Bronchial epithelial cell (primary cell): ENCODE measurements at regions not wholly inside any gene's neighbourhood (a gene's known extent, or its start where the extent isn't known, plus 50 kb on each side); places are given as distances from the start of the nearest gene placed in this dataset.

Source experiments
- DNase-seq: peaks from one replicate; pipeline ENCODE4 v3.0.0-alpha.2; 2010; ENCODE audit warnings: low read depth
- FAIRE-seq: peaks from 2 replicates; lab custom pipeline; 2011; peaks lifted over from hg19 to GRCh38; lab: Jason Lieb, UNC
- H3K27me3 ChIP-seq: 2 replicates; pipeline ENCODE4 v1.5.1; 2011; ENCODE audit warnings: low read length; ENCODE audit not compliant: control insufficient read depth, insufficient read depth
- H3K36me3 ChIP-seq: 2 replicates; pipeline ENCODE4 v1.5.1; 2011; ENCODE audit warnings: low read length; ENCODE audit not compliant: control insufficient read depth, insufficient read depth
- H3K4me3 ChIP-seq: 2 replicates; pipeline ENCODE4 v1.5.1; 2011; ENCODE audit warnings: mild to moderate bottlenecking, low read depth, low read length, control low read depth
- TF ChIP-seq, protein P1 (sequence below): IDR thresholded peaks from 2 replicates; pipeline ENCODE4 v1.5.1; 2011; ENCODE audit warnings: mild to moderate bottlenecking, moderate library complexity, low read length, control low read depth, inconsistent platforms; ENCODE audit not compliant: insufficient read depth, severe bottlenecking

DNA sequence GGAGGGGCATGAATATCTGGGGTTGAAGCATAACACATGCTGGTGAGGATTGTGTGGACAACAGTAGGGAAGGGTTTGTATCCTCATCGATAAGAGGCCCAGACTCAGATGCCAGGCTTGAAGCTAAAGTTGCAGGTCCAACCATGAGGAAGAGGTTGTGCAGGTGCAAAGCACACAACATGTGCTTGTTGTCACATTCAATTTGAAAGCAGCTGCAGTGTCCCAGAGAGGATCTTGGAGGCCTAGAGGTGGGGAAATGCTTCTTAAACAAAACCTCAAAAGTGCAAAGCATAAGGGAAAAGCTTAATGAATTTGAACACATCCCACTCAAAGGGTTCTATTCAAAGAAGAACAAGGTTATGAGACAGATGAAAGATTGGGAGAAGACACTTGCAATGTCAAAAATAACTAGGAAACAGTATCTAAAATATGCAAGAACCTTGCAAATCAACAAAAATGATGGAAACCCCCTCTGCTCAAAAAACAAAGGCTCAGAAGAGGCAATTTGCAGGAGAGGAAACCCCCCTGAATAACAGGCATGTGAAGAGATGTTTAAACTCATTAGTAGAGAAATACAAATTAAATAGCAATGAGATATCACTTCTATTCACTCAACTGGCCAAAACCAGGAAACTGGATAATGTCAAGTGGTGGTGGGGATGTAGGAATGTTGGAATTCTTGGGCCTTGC lies 187.1 kb downstream of the KATNAL1 start:
- Histone ChIP-seq H3K27me3 (no peaks in the 10 kb centered on the region), H3K36me3 (no peaks in the 10 kb centered on the region), H3K4me3 (no peak overlapping the region)
- TF ChIP-seq, protein P1, sequence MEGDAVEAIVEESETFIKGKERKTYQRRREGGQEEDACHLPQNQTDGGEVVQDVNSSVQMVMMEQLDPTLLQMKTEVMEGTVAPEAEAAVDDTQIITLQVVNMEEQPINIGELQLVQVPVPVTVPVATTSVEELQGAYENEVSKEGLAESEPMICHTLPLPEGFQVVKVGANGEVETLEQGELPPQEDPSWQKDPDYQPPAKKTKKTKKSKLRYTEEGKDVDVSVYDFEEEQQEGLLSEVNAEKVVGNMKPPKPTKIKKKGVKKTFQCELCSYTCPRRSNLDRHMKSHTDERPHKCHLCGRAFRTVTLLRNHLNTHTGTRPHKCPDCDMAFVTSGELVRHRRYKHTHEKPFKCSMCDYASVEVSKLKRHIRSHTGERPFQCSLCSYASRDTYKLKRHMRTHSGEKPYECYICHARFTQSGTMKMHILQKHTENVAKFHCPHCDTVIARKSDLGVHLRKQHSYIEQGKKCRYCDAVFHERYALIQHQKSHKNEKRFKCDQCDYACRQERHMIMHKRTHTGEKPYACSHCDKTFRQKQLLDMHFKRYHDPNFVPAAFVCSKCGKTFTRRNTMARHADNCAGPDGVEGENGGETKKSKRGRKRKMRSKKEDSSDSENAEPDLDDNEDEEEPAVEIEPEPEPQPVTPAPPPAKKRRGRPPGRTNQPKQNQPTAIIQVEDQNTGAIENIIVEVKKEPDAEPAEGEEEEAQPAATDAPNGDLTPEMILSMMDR: no peak
- no peak for FAIRE-seq
- DNase-seq: no peak

DNA sequence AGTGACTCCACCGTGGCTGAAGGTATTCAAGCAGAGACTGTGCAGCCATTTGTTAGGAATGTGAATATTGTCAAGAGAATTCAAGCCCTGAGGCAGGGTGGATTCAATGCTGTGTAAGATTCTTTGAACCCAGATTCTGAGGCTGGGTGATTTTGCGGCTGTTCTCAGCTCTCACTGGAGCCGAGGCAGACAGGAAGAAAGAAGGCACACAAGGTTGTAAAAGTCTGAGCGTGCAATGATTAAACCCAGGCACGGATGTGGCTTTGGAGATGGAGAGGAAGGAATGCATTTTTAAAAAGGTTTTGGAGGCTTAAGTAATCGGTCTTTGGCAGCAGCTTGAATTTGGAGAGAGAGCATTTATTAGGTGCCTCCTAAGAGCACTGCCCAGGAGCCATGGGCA lies 187.9 kb downstream of the KATNAL1 start:
- TF ChIP-seq, protein P1: no peak
- FAIRE-seq (no peak), DNase-seq (peak; percentile 77)
- Histone ChIP-seq H3K4me3 (no peak overlapping the region), H3K36me3 (no peaks in the 10 kb centered on the region), H3K27me3 (no peaks in the 10 kb centered on the region)

DNA sequence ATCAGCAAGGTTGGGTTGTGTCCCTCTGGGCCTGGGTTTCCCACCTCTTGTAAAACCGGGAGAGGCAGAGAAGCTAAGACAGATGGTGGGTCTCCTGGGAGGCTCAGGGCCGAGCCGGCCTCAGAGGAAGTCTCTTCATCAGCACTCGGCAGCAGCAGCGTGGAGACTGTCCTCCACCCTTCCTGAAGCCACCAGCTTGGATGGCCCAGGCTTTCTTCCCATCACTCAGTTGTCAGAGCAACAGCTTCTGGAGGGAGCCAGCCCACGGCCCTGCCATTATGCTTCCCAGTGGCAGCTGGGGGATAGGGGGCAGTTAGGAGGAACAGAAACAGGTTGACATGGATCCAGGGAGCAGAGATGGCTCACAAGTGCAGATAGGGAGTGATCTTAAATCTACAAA lies 191.0 kb downstream of the KATNAL1 start:
- Histone ChIP-seq H3K36me3 (no peaks in the 10 kb centered on the region), H3K27me3 (no peaks in the 10 kb centered on the region), H3K4me3 (no peak overlapping the region)
- DNase-seq: no peak
- TF ChIP-seq, protein P1: no peak
- no peak for FAIRE-seq

DNA sequence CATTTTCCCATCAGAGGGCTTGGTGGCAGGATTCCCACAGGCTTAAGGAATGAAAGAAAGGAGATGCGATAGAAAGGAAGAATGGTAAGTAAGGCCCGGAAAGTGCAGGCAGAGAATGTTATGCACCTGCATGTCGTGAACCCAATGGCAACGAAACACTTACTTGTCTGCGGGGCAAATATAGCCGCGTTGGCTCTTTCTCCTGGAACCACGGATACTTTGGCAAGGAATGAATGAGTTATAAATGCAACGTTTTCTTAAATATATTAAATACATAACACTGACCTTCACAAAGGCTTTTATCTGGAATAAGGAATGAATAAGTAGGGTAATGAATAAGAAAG lies 192.1 kb downstream of the KATNAL1 start:
- TF ChIP-seq, protein P1: no peak
- H3K4me3 ChIP-seq: no peak overlapping the region
- FAIRE-seq (no peak), DNase-seq (no peak)
- no peaks in the 10 kb centered on the region for H3K36me3 ChIP-seq
- no peaks in the 10 kb centered on the region for H3K27me3 ChIP-seq

DNA sequence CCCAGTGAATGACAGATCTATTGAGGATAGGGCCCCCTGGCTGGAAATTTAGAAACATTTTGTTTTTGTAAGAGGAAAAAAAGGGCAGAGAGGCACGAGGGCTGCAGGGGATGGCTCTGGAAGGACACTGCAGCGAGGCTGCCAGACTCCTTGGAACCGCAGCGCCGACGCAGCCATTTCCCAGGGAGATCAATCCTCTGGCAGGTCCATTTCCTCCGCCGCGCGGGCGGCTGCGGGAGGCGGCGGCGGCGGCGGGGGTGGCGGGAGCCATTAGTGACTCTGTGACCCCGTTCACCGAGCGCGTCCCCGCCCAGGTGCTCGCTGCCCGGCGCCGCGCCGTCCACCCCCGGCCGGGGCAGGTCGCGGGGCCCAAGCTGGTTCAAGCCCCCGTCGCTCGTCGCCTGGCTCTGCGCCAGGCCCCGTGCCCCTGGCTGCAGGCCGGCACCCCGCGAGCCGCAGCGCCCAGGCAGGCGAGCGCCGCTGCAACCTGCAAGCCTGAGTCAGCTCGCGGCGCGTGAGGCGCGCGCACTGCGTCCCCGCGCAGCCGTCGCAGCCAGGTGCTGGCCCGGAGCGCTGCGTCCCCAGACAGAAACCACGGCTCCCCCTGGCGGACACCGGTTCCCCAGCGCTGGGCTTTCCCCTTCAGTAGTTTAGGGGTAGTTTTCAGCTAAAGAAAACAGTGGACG lies 192.6 kb downstream of the KATNAL1 start:
- FAIRE-seq (no peak), DNase-seq (peak; percentile 77)
- H3K27me3 ChIP-seq: no peaks in the 10 kb centered on the region
- TF ChIP-seq, protein P1: peak; percentile 97
- H3K36me3 ChIP-seq: no peaks in the 10 kb centered on the region
- H3K4me3 ChIP-seq: peak overlapping the region; percentile 44
